ENCODE measurements at regions not wholly inside any gene's neighbourhood (a gene's known extent, or its start where the extent isn't known, plus 50 kb on each side); places are given as distances from the start of the nearest gene placed in this dataset.
"Not testable (repeated sequence)": the region's sequence is repeated elsewhere in the genome, so short reads cannot be mapped to it uniquely, and the experiment has no call there.

- not testable (repeated sequence) for DNase-seq
Observed at GRCh38 chr3:159052494-159052893, 250.6 kb downstream of the MFSD1 start.

GRCh38 chr3:159057621-159058020 lies 255.8 kb downstream of the MFSD1 start:
- no peak for DNase-seq

- DNase-seq, result no peak
Observed at GRCh38 chr3:159058859-159059258, 257.0 kb downstream of the MFSD1 start.

GRCh38 chr3:159059395-159059794 lies 257.5 kb downstream of the MFSD1 start:
- DNase-seq, result peak in 1 of 2 experiments; percentile 18

GRCh38 chr3:159062734-159063410 lies 261.0 kb downstream of the MFSD1 start:
- no peak for DNase-seq

GRCh38 chr3:159069091-159069490 lies 267.2 kb downstream of the MFSD1 start, which contains the start of gene IQCJ:
IQCJ (plus strand) TSS chr3:159069319.
- DNase-seq, result no peak

- DNase-seq, result no peak
Observed at GRCh38 chr3:159069866-159070425, 268.1 kb downstream of the MFSD1 start.

- DNase-seq, result no peak
Observed at GRCh38 chr3:159074756-159075701, 273.2 kb downstream of the MFSD1 start.

GRCh38 chr3:159077860-159078259 lies 276.0 kb downstream of the MFSD1 start:
- DNase-seq, result no peak

GRCh38 chr3:159080256-159080655 lies 278.4 kb downstream of the MFSD1 start:
- DNase-seq, result no peak

- DNase-seq, result no peak
Observed at GRCh38 chr3:159080821-159081220, 279.0 kb downstream of the MFSD1 start.

- DNase-seq, result no peak
Observed at GRCh38 chr3:159082519-159082918, 280.7 kb downstream of the MFSD1 start.

GRCh38 chr3:159091936-159092335 lies 290.1 kb downstream of the MFSD1 start:
- DNase-seq, result no peak

GRCh38 chr3:159102001-159102400 lies 300.1 kb downstream of the MFSD1 start:
- DNase-seq, result peak in 1 of 2 experiments; percentile 36

GRCh38 chr3:159112724-159113123 lies 310.9 kb downstream of the MFSD1 start:
- DNase-seq, result no peak

GRCh38 chr3:159113221-159113875 lies 311.5 kb downstream of the MFSD1 start:
- no peak for DNase-seq

GRCh38 chr3:159114582-159114981 lies 312.7 kb downstream of the MFSD1 start:
- no peak for DNase-seq

GRCh38 chr3:159123877-159124276 lies 322.0 kb downstream of the MFSD1 start:
- DNase-seq, result no peak

GRCh38 chr3:159126261-159127020 lies 324.6 kb downstream of the MFSD1 start:
- DNase-seq, result no peak

- DNase-seq, result no peak
Observed at GRCh38 chr3:159127021-159127392, 325.2 kb downstream of the MFSD1 start.

GRCh38 chr3:159128628-159129027 lies 326.8 kb downstream of the MFSD1 start:
- DNase-seq, result no peak

- DNase-seq, result no peak
Observed at GRCh38 chr3:159130108-159130507, 328.3 kb downstream of the MFSD1 start.
